Peyer's patch (tissue), 4 donors: ENCODE measurements at regions not wholly inside any gene's neighbourhood (a gene's known extent, or its start where the extent isn't known, plus 50 kb on each side); places are given as distances from the start of the nearest gene placed in this dataset.

Experiments used
- POLR2A ChIP-seq, 2 donors: fragments of 450-650 bp; IDR thresholded peaks; one replicate each; pipeline ENCODE4 v1.5.1; 2017; ENCODE audit warnings: antibody characterized with exemption in 2 of 2, mild to moderate bottlenecking in 2 of 2, moderate library complexity in 2 of 2
- TF ChIP-seq, protein P1 (sequence below), 6 experiments: fragments of 450-650 bp in 4 of 6; fragments of 200-600 bp in 2 of 6; sonication (generic) in 1 of 6; IDR thresholded peaks; one replicate each; pipeline ENCODE4 v1.5.1; 2017 to 2019; ENCODE audit warnings: antibody characterized with exemption in 6 of 6, mild to moderate bottlenecking in 3 of 6, moderate library complexity in 1 of 6

DNA sequence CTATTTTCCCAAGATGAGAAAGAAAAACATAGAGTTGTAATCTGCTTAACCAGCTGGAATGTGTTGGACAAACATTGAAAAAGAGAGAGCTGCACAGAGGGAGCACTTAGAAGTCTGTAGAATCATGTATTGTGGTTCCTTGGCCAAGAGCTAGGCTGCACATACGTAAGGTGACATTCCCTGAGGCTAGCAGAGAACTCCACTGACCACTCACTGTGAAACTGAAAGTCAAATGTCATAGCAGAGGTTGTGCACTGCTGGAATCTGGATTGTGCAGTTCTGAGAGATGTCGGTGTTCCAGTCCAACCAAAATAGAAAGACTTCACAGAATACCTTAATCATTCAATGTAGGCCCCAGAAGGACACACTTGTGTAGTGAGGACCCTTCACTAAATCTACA is 772.8 kb upstream of the RAG2 start:
- TF ChIP-seq, protein P1, sequence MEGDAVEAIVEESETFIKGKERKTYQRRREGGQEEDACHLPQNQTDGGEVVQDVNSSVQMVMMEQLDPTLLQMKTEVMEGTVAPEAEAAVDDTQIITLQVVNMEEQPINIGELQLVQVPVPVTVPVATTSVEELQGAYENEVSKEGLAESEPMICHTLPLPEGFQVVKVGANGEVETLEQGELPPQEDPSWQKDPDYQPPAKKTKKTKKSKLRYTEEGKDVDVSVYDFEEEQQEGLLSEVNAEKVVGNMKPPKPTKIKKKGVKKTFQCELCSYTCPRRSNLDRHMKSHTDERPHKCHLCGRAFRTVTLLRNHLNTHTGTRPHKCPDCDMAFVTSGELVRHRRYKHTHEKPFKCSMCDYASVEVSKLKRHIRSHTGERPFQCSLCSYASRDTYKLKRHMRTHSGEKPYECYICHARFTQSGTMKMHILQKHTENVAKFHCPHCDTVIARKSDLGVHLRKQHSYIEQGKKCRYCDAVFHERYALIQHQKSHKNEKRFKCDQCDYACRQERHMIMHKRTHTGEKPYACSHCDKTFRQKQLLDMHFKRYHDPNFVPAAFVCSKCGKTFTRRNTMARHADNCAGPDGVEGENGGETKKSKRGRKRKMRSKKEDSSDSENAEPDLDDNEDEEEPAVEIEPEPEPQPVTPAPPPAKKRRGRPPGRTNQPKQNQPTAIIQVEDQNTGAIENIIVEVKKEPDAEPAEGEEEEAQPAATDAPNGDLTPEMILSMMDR (IDR thresholded peaks at IDR 0.05) = no peak
- no peak for TF ChIP-seq POLR2A (IDR thresholded peaks at IDR 0.05)
